ENCODE measurements at regions not wholly inside any gene's neighbourhood (a gene's known extent, or its start where the extent isn't known, plus 50 kb on each side); places are given as distances from the start of the nearest gene placed in this dataset.

GRCh38 chr6:156618600-156619205 lies 158.5 kb upstream of the ARID1B start:
- Histone ChIP-seq H3K27me3 (ENCODE audit: insufficient read depth, poor library complexity, severe bottlenecking) (no peaks in the 10 kb centered on the region), H3K9me3 (ENCODE audit: severe bottlenecking) (no peaks in the 10 kb centered on the region), H3K27ac (ENCODE audit: poor library complexity, severe bottlenecking) (no peak overlapping the region), H3K36me3 (ENCODE audit: low read depth) (no peaks in the 10 kb centered on the region), H3K4me3 (ENCODE audit: severe bottlenecking) (no peak overlapping the region), H3K4me1 (ENCODE audit: insufficient read depth, poor library complexity, severe bottlenecking) (no peaks in the 10 kb centered on the region)
- no peak for TF ChIP-seq CTCF (IDR thresholded peaks at IDR 0.05; ENCODE audit: poor library complexity, severe bottlenecking)
- DNase-seq (ENCODE audit: low spot score) (no peak), ATAC-seq (ENCODE audit: low read depth) (no peak)

DNA sequence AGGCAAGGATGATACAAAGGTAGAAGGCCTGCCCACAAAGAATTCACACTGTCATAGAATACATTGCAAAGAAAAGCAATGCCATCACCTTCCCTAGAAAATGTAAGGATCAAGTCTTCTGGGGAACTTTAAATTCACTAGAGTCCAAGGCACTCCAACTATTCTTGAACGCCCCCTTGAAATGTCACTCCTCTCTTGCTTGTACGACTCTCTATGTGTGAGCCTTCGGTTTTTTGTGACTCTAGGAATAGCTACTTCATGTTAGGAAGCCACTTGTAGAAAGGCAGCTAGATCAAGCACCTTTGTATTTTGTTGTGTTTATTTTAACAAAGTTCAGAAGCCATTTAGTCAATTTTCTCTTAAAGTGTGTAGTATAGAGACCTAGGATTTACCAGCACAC lies 159.2 kb upstream of the ARID1B start:
- no peaks in the 10 kb centered on the region for H3K4me1 ChIP-seq (ENCODE audit: insufficient read depth, poor library complexity, severe bottlenecking)
- no peak overlapping the region for H3K4me3 ChIP-seq (ENCODE audit: severe bottlenecking)
- TF ChIP-seq CTCF (IDR thresholded peaks at IDR 0.05; ENCODE audit: poor library complexity, severe bottlenecking) = no peak
- H3K27ac ChIP-seq (ENCODE audit: poor library complexity, severe bottlenecking) = no peak overlapping the region
- H3K9me3 ChIP-seq (ENCODE audit: severe bottlenecking) = no peaks in the 10 kb centered on the region
- H3K27me3 ChIP-seq (ENCODE audit: insufficient read depth, poor library complexity, severe bottlenecking) = no peaks in the 10 kb centered on the region
- no peaks in the 10 kb centered on the region for H3K36me3 ChIP-seq (ENCODE audit: low read depth)
- ATAC-seq (ENCODE audit: low read depth) = no peak
- no peak for DNase-seq (ENCODE audit: low spot score)

DNA sequence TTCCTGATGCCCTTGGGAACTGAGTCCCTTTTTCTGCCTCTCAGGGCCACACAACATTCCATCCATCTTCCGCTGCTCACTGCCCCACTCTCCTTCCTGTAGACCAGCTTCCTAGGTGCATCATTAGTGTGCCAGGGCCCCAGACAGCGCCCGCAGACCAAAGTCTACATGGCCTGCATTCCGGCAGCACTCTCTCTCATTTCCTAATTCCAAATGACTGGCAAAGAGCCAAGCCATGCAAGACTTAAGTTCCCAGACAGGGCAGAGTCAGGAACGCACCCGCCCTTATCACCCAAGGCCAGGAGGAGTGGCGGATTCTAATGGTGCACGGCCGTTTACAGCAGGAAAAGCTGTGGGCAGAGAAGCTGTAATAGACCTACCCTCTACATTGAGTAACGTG lies 159.8 kb upstream of the ARID1B start:
- Histone ChIP-seq H3K27me3 (ENCODE audit: insufficient read depth, poor library complexity, severe bottlenecking) (no peaks in the 10 kb centered on the region), H3K4me1 (ENCODE audit: insufficient read depth, poor library complexity, severe bottlenecking) (no peaks in the 10 kb centered on the region), H3K9me3 (ENCODE audit: severe bottlenecking) (peaks cover 2% of the 10 kb centered on the region), H3K27ac (ENCODE audit: poor library complexity, severe bottlenecking) (no peak overlapping the region), H3K4me3 (ENCODE audit: severe bottlenecking) (no peak overlapping the region), H3K36me3 (ENCODE audit: low read depth) (no peaks in the 10 kb centered on the region)
- TF ChIP-seq CTCF (IDR thresholded peaks at IDR 0.05; ENCODE audit: poor library complexity, severe bottlenecking) = no peak
- ATAC-seq (ENCODE audit: low read depth) (no peak; the same call in 2 of the 3 replicates), DNase-seq (ENCODE audit: low spot score) (no peak)

GRCh38 chr6:156616495-156616894 lies 160.7 kb upstream of the ARID1B start:
- ATAC-seq (ENCODE audit: low read depth) (no peak), DNase-seq (ENCODE audit: low spot score) (no peak)
- H3K4me3 ChIP-seq (ENCODE audit: severe bottlenecking) = no peak overlapping the region
- H3K36me3 ChIP-seq (ENCODE audit: low read depth) = no peaks in the 10 kb centered on the region
- peaks cover 3% of the 10 kb centered on the region for H3K9me3 ChIP-seq (ENCODE audit: severe bottlenecking)
- no peaks in the 10 kb centered on the region for H3K27me3 ChIP-seq (ENCODE audit: insufficient read depth, poor library complexity, severe bottlenecking)
- H3K27ac ChIP-seq (ENCODE audit: poor library complexity, severe bottlenecking) = no peak overlapping the region
- no peaks in the 10 kb centered on the region for H3K4me1 ChIP-seq (ENCODE audit: insufficient read depth, poor library complexity, severe bottlenecking)
- no peak for TF ChIP-seq CTCF (IDR thresholded peaks at IDR 0.05; ENCODE audit: poor library complexity, severe bottlenecking)

DNA sequence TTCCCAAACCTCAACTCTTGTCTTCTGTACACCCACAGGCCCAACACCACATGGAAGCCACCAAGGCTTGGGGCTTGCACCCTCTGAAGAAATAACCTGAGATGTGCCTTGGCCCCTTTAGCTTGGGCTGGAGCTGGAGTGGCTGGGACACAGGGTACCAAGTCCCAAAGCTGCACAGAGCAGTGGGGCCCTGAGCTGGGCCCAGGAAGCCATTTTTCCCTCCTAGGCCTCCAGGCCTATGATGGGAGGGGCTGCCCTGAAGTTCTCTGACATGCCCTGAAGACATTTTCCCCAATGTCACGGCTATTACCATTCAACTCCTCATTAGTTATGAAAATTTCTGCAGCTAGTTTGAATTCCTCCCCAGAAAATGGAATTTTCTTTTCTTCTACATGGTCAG lies 163.2 kb upstream of the ARID1B start:
- TF ChIP-seq CTCF (IDR thresholded peaks at IDR 0.05; ENCODE audit: poor library complexity, severe bottlenecking) = no peak
- Histone ChIP-seq H3K36me3 (ENCODE audit: low read depth) (no peaks in the 10 kb centered on the region), H3K4me1 (ENCODE audit: insufficient read depth, poor library complexity, severe bottlenecking) (no peaks in the 10 kb centered on the region), H3K27me3 (ENCODE audit: insufficient read depth, poor library complexity, severe bottlenecking) (no peaks in the 10 kb centered on the region), H3K9me3 (ENCODE audit: severe bottlenecking) (peaks cover 3% of the 10 kb centered on the region), H3K4me3 (ENCODE audit: severe bottlenecking) (no peak overlapping the region), H3K27ac (ENCODE audit: poor library complexity, severe bottlenecking) (no peak overlapping the region)
- ATAC-seq (ENCODE audit: low read depth) (no peak), DNase-seq (ENCODE audit: low spot score) (no peak)

Data from RWPE2 (cell line).